SK-MEL-5 (cell line): ENCODE measurements at regions not wholly inside any gene's neighbourhood (a gene's known extent, or its start where the extent isn't known, plus 50 kb on each side); places are given as distances from the start of the nearest gene placed in this dataset.

Experiments used
- DNase-seq: peaks from one replicate; pipeline ENCODE4 v3.0.0-alpha.2; 2016; ENCODE audit warnings: low read depth, low spot score
- in situ Hi-C: cut with HindIII; loops from 2 replicates; pipeline ENCODE4 v1.10.0; 2016; ENCODE audit warnings: low sequenced_read_pairs, high pct_unique_total_duplicates, low pct_unique_long_range_greater_than_20kb

DNA sequence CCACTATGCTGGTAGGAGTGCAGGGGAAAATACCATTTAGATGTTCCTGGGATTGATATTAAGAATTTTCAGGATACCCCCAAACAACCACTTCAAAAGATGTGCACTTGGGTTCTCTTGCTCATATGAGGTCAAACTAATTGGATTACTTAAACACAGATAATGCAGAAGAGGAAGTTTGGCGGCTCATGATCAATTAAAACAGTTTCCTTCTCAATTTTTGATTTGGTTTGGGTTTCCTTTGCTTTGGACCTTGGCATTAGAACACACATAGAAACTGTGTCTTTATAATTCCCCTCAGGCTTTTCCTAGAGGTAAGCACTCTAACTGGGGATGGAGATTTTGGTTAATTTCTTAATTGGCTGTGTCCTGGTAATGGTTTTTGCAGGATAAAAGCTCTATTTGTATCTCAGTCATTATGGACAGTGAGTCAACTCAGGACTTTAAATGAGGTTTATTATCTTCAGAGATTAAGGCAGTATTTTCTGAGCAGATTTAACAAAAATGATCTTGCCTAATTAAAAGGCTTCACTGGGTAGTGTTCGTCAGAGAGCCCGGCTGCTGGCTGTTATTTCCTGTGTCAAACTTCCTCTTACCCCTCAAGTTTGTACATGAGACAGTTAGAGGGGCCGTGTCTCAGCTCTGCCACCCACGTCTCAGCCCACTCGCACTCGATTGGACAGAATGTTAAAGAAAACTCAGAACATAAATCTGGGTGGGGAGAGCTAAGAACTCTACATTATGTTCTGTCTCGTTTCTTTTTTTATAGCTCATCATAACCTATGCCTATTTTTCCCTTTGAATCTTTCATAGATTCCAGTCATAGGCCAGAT is 50.3 kb upstream of the PREP start:
- DNase-seq: no peak
- in situ Hi-C loops: no loop called here
